ENCODE measurements at regions not wholly inside any gene's neighbourhood (a gene's known extent, or its start where the extent isn't known, plus 50 kb on each side); places are given as distances from the start of the nearest gene placed in this dataset.

DNA sequence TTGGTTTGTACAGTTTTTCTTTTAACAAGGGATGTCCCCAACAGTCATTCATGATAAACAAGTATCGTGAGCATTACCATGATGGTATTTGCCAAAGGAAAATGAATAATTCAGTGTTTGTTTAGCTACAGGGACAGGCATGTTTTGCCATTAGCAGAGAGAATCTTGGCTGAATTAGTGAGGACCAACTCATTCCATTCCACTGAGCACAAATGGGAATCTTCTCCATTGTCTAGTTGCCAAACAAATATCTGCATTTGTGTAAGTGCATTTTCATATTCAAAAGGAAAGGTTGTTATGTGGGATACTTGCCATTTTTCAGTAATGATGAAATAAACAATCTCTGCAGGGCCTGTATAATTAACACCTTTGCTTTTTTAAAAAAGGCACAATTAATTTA, 1762.6 kb downstream of the RPA4 start:
- no peak overlapping the region for H3K27ac ChIP-seq (ENCODE audit: low read depth, low read length)
- no peaks in the 10 kb centered on the region for H3K36me3 ChIP-seq (ENCODE audit: control insufficient read depth, insufficient read depth, low read length)
- H3K9me3 ChIP-seq (ENCODE audit: control insufficient read depth, low read length) = no peaks in the 10 kb centered on the region
- Mint-ChIP-seq H3K27ac (no peak overlapping the region), H3K4me3 (no peak overlapping the region), H3K4me1 (peaks cover 12% of the 10 kb centered on the region), H3K27me3 (ENCODE audit: insufficient read depth) (no peaks in the 10 kb centered on the region), H3K9me3 (no peaks in the 10 kb centered on the region), H3K36me3 (ENCODE audit: low read depth) (peaks cover 24% of the 10 kb centered on the region)
- no peaks in the 10 kb centered on the region for H3K27me3 ChIP-seq (ENCODE audit: control insufficient read depth, insufficient read depth, low read length, poor library complexity, severe bottlenecking)
- TF ChIP-seq, protein P1, sequence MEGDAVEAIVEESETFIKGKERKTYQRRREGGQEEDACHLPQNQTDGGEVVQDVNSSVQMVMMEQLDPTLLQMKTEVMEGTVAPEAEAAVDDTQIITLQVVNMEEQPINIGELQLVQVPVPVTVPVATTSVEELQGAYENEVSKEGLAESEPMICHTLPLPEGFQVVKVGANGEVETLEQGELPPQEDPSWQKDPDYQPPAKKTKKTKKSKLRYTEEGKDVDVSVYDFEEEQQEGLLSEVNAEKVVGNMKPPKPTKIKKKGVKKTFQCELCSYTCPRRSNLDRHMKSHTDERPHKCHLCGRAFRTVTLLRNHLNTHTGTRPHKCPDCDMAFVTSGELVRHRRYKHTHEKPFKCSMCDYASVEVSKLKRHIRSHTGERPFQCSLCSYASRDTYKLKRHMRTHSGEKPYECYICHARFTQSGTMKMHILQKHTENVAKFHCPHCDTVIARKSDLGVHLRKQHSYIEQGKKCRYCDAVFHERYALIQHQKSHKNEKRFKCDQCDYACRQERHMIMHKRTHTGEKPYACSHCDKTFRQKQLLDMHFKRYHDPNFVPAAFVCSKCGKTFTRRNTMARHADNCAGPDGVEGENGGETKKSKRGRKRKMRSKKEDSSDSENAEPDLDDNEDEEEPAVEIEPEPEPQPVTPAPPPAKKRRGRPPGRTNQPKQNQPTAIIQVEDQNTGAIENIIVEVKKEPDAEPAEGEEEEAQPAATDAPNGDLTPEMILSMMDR (conservative IDR thresholded peaks at IDR 0.05) = no peak
- DNase-seq = no peak
- 100% methylated on average over 1 of the region's 1 CpG for WGBS, 2 experiments (ENCODE audit: insufficient coverage in 1 of 2, insufficient read length in 1 of 2)
- H3K9ac ChIP-seq (ENCODE audit: extremely low read depth, low read length, poor library complexity, severe bottlenecking) = no peak overlapping the region
- no peaks in the 10 kb centered on the region for H3K4me1 ChIP-seq (ENCODE audit: control insufficient read depth, insufficient read depth, low read length)
- H3K4me3 ChIP-seq (ENCODE audit: low read length) = no peak overlapping the region

DNA sequence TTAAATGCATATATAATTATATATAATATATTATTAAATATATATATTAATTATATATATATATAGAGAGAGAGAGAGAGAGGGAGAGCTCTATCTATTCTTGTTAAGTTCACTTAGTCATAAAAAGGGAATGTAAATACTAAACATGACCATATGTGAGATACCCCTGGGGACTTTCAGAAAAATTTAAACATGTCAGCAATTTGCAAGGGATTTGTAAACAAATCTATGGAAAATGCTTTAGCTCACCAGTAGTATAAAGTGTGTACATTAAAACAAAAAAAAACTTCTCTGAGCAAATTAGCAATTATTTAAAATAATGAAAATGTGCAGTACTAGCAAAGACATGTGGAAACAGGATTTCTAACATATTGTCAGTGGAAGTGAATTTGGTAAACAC, 1755.5 kb downstream of the PCDH19 start:
- H3K4me3 ChIP-seq (ENCODE audit: low read length) = no peak overlapping the region
- no peaks in the 10 kb centered on the region for H3K4me1 ChIP-seq (ENCODE audit: control insufficient read depth, insufficient read depth, low read length)
- no peaks in the 10 kb centered on the region for H3K27me3 ChIP-seq (ENCODE audit: control insufficient read depth, insufficient read depth, low read length, poor library complexity, severe bottlenecking)
- no peaks in the 10 kb centered on the region for H3K9me3 ChIP-seq (ENCODE audit: control insufficient read depth, low read length)
- H3K27ac ChIP-seq (ENCODE audit: low read depth, low read length) = no peak overlapping the region
- Mint-ChIP-seq H3K27me3 (ENCODE audit: insufficient read depth) (no peaks in the 10 kb centered on the region), H3K4me1 (peaks cover 5% of the 10 kb centered on the region), H3K27ac (no peak overlapping the region), H3K9me3 (no peaks in the 10 kb centered on the region), H3K36me3 (ENCODE audit: low read depth) (peaks cover 15% of the 10 kb centered on the region), H3K4me3 (no peak overlapping the region)
- no peaks in the 10 kb centered on the region for H3K36me3 ChIP-seq (ENCODE audit: control insufficient read depth, insufficient read depth, low read length)
- no peak overlapping the region for H3K9ac ChIP-seq (ENCODE audit: extremely low read depth, low read length, poor library complexity, severe bottlenecking)
- DNase-seq = no peak
- TF ChIP-seq, protein P1 (conservative IDR thresholded peaks at IDR 0.05) = no peak

Measured in endodermal cell (in vitro differentiated cells).